Caco-2 (cell line): ENCODE measurements at regions not wholly inside any gene's neighbourhood (a gene's known extent, or its start where the extent isn't known, plus 50 kb on each side); places are given as distances from the start of the nearest gene placed in this dataset.

ENCODE experiments used
- BruUV-seq: library from RNA; stranded (reverse); fragments of 400-500 nt; replicated peaks from 2 replicates; lab custom pipeline; 2021; lab: Mats Ljungman, UMichigan
- CTCF ChIA-PET: fragments of 300-600 bp; sonication (Branson Sonifier 250); formaldehyde crosslinking; loops from one replicate; lab custom pipeline; 2022; ENCODE audit warnings: antibody characterized with exemption; lab: Charles Lee
- POLR2A ChIA-PET: fragments of 300-600 bp; sonication (Branson Sonifier 250); formaldehyde crosslinking; loops from one replicate; lab custom pipeline; 2022; ENCODE audit warnings: antibody characterized with exemption; lab: Charles Lee
- DNase-seq, 2 experiments: peaks; one replicate each; pipeline versions ENCODE4 v3.0.0 to v3.0.0-alpha.2; 2020 to 2022
- H3K27me3 ChIP-seq: replicated peaks from 2 replicates; pipeline ENCODE4 v1.6.0; 2011; ENCODE audit warnings: low read length; ENCODE audit not compliant: control insufficient read depth, insufficient read depth
- H3K36me3 ChIP-seq: 2 replicates; pipeline ENCODE4 v1.5.1; 2011; ENCODE audit warnings: low read length; ENCODE audit not compliant: control insufficient read depth, insufficient read depth
- H3K4me1 ChIP-seq: fragments of 250-450 bp; sonication (Bioruptor Pico); 2 replicates; pipeline ENCODE4 v1.5.1; 2020; ENCODE audit warnings: mild to moderate bottlenecking
- H3K4me3 ChIP-seq: 2 replicates; pipeline ENCODE4 v1.5.1; 2011; ENCODE audit warnings: low read depth, mild to moderate bottlenecking, control low read depth, low read length
- H3K9me3 ChIP-seq: fragments of 250-450 bp; sonication (Bioruptor Pico); 2 replicates; pipeline ENCODE4 v1.5.1; 2020; ENCODE audit warnings: mild to moderate bottlenecking, moderate library complexity
- H3K27ac Mint-ChIP-seq: one replicate; pipeline ENCODE4 v1.8.0; 2022; ENCODE audit warnings: mixed read lengths; ENCODE audit not compliant: unreplicated experiment
- H3K27me3 Mint-ChIP-seq: one replicate; pipeline ENCODE4 v1.8.0; 2022; ENCODE audit warnings: mixed read lengths; ENCODE audit not compliant: insufficient read depth, unreplicated experiment
- H3K36me3 Mint-ChIP-seq: one replicate; pipeline ENCODE4 v1.8.0; 2022; ENCODE audit warnings: mild to moderate bottlenecking, mixed read lengths; ENCODE audit not compliant: insufficient read depth, unreplicated experiment
- H3K4me1 Mint-ChIP-seq: one replicate; pipeline ENCODE4 v1.8.0; 2022; ENCODE audit warnings: low read depth, mixed read lengths; ENCODE audit not compliant: unreplicated experiment
- H3K4me3 Mint-ChIP-seq: one replicate; pipeline ENCODE4 v1.8.0; 2022; ENCODE audit warnings: mild to moderate bottlenecking, moderate library complexity, mixed read lengths; ENCODE audit not compliant: unreplicated experiment
- H3K9me3 Mint-ChIP-seq: one replicate; pipeline ENCODE4 v1.8.0; 2022; ENCODE audit warnings: mixed read lengths; ENCODE audit not compliant: unreplicated experiment
- intact Hi-C: fragments of 100-400 bp; cut with micrococcal nuclease; formaldehyde crosslinking; loops from one replicate; pipeline ENCODE4 v1.10.0; 2022; ENCODE audit not compliant: unreplicated experiment
- TF ChIP-seq, protein P1 (sequence below), 2 experiments: fragments of 200-600 bp in 1 of 2; IDR thresholded peaks; 1 replicate in 1 of 2; 2 replicates in 1 of 2; pipeline versions ENCODE4 v1.5.1 to v1.8.0; 2011 to 2022; ENCODE audit warnings: antibody characterized with exemption in 1 of 2, control low read depth in 1 of 2, inconsistent platforms in 1 of 2, low read depth in 1 of 2, low read length in 1 of 2, mild to moderate bottlenecking in 1 of 2, moderate library complexity in 1 of 2; ENCODE audit not compliant: insufficient read depth in 1 of 2, severe bottlenecking in 1 of 2, unreplicated experiment in 1 of 2

DNA sequence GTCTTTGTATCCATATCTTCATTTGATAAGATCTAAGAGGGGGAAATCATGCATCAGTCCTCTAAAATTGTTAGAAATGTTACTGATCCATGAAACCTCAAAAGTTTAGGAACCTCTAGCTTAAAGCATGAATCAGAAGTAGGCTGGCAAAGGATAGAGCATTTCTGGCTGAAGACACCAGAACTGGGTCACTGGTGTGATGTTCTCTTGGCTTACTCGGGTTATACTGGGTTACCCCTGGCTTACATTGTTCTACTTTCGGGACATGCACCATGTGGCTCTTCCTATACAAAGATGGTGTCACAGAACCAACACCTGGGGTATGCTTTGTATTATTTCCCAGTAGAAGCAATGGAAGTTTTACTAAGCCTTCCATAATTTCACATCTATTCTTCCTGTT is 83.2 kb upstream of the TNP1 start:
- H3K36me3 Mint-ChIP-seq: no peaks in the 10 kb centered on the region
- ChIA-PET CTCF (no interaction called here), POLR2A (no interaction called here)
- no peaks in the 10 kb centered on the region for H3K9me3 ChIP-seq
- H3K27me3 ChIP-seq: peaks cover 1% of the 10 kb centered on the region; the same call in 1 of the 2 replicates
- H3K9me3 Mint-ChIP-seq: no peaks in the 10 kb centered on the region
- no peak overlapping the region for H3K4me3 ChIP-seq
- no peaks in the 10 kb centered on the region for H3K4me1 Mint-ChIP-seq
- no peak for DNase-seq
- H3K27me3 Mint-ChIP-seq: peaks cover 12% of the 10 kb centered on the region
- no peaks in the 10 kb centered on the region for H3K4me1 ChIP-seq
- TF ChIP-seq, protein P1, sequence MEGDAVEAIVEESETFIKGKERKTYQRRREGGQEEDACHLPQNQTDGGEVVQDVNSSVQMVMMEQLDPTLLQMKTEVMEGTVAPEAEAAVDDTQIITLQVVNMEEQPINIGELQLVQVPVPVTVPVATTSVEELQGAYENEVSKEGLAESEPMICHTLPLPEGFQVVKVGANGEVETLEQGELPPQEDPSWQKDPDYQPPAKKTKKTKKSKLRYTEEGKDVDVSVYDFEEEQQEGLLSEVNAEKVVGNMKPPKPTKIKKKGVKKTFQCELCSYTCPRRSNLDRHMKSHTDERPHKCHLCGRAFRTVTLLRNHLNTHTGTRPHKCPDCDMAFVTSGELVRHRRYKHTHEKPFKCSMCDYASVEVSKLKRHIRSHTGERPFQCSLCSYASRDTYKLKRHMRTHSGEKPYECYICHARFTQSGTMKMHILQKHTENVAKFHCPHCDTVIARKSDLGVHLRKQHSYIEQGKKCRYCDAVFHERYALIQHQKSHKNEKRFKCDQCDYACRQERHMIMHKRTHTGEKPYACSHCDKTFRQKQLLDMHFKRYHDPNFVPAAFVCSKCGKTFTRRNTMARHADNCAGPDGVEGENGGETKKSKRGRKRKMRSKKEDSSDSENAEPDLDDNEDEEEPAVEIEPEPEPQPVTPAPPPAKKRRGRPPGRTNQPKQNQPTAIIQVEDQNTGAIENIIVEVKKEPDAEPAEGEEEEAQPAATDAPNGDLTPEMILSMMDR (IDR thresholded peaks at IDR 0.05; ENCODE audit: insufficient read depth in 1 of 2, low read depth in 1 of 2, low read length in 1 of 2, severe bottlenecking in 1 of 2, unreplicated experiment in 1 of 2): no peak
- H3K27ac Mint-ChIP-seq: no peak overlapping the region
- no TSS peak for BruUV-seq
- no peaks in the 10 kb centered on the region for H3K36me3 ChIP-seq
- intact Hi-C loops: no loop called here
- no peak overlapping the region for H3K4me3 Mint-ChIP-seq

DNA sequence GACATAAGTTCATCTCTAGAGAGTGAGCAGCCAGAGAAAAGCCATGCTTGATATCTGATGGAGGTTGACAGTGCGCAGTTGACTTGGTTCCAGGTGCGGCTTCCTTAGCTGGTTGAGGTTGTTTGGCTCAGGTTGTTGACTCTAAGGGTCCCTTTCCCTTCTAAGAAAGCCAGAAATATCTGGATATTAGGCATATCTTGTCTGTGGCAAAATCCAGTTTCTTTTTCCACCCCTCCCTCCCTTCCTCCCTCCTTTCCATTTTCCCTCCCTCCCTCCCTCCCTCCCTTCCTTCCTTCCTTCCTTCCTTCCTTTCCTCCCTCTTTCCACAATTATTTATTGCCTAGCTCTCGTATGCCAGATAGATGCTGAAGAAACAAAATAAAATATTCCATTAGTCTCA is 82.6 kb upstream of the TNP1 start:
- H3K4me1 ChIP-seq: 0 out of 2 replicates have a peak, but pooled peaks cover 1% of the 10 kb centered on the region
- H3K27me3 Mint-ChIP-seq: peaks cover 12% of the 10 kb centered on the region
- no peak overlapping the region for H3K27ac Mint-ChIP-seq
- intact Hi-C loops: no loop called here
- no peaks in the 10 kb centered on the region for H3K36me3 Mint-ChIP-seq
- ChIA-PET POLR2A (no interaction called here), CTCF (no interaction called here)
- H3K4me1 Mint-ChIP-seq: no peaks in the 10 kb centered on the region
- no TSS peak for BruUV-seq
- no peaks in the 10 kb centered on the region for H3K36me3 ChIP-seq
- no peak overlapping the region for H3K4me3 ChIP-seq
- no peak overlapping the region for H3K4me3 Mint-ChIP-seq
- no peak for DNase-seq
- H3K9me3 Mint-ChIP-seq: no peaks in the 10 kb centered on the region
- TF ChIP-seq, protein P1 (IDR thresholded peaks at IDR 0.05; ENCODE audit: insufficient read depth in 1 of 2, low read depth in 1 of 2, low read length in 1 of 2, severe bottlenecking in 1 of 2, unreplicated experiment in 1 of 2): no peak
- H3K27me3 ChIP-seq: peaks cover 1% of the 10 kb centered on the region; the same call in 1 of the 2 replicates
- H3K9me3 ChIP-seq: no peaks in the 10 kb centered on the region

DNA sequence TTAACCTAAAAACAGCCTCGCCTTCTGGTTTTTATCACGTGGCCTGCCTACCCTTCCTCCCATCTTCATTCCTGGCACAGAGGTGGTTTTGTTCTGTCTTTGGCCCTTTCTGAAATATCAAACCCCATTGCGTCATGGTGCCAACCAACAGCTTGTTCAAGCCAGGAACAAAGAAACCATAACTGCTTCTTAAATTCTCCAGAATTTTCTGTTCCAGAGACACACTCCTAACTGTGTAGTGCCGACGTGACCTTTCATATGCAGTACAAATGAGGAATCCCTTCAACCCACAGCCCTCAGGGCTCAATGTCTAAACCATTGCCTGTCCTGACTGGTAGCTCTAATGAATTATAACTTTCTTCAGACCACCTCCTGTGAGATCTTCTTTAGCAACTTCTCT is 82.2 kb upstream of the TNP1 start:
- Histone ChIP-seq H3K4me3 (no peak overlapping the region), H3K9me3 (no peaks in the 10 kb centered on the region), H3K4me1 (0 out of 2 replicates have a peak, but pooled peaks cover 6% of the 10 kb centered on the region), H3K36me3 (no peaks in the 10 kb centered on the region), H3K27me3 (peaks cover 1% of the 10 kb centered on the region; the same call in 1 of the 2 replicates)
- TF ChIP-seq, protein P1 (IDR thresholded peaks at IDR 0.05; ENCODE audit: insufficient read depth in 1 of 2, low read depth in 1 of 2, low read length in 1 of 2, severe bottlenecking in 1 of 2, unreplicated experiment in 1 of 2): no peak
- H3K4me3 Mint-ChIP-seq: no peak overlapping the region
- CTCF ChIA-PET: no interaction called here
- H3K4me1 Mint-ChIP-seq: no peaks in the 10 kb centered on the region
- H3K9me3 Mint-ChIP-seq: no peaks in the 10 kb centered on the region
- H3K36me3 Mint-ChIP-seq: no peaks in the 10 kb centered on the region
- DNase-seq: no peak
- H3K27ac Mint-ChIP-seq: no peak overlapping the region
- no TSS peak for BruUV-seq
- POLR2A ChIA-PET: no interaction called here
- intact Hi-C loops: no loop called here
- H3K27me3 Mint-ChIP-seq: peaks cover 12% of the 10 kb centered on the region
